D341Med (cell line): ENCODE measurements at regions not wholly inside any gene's neighbourhood (a gene's known extent, or its start where the extent isn't known, plus 50 kb on each side); places are given as distances from the start of the nearest gene placed in this dataset.

Source experiments
- DNase-seq: peaks from one replicate; pipeline ENCODE4 v3.0.0; 2012; ENCODE audit warnings: low spot score

DNA sequence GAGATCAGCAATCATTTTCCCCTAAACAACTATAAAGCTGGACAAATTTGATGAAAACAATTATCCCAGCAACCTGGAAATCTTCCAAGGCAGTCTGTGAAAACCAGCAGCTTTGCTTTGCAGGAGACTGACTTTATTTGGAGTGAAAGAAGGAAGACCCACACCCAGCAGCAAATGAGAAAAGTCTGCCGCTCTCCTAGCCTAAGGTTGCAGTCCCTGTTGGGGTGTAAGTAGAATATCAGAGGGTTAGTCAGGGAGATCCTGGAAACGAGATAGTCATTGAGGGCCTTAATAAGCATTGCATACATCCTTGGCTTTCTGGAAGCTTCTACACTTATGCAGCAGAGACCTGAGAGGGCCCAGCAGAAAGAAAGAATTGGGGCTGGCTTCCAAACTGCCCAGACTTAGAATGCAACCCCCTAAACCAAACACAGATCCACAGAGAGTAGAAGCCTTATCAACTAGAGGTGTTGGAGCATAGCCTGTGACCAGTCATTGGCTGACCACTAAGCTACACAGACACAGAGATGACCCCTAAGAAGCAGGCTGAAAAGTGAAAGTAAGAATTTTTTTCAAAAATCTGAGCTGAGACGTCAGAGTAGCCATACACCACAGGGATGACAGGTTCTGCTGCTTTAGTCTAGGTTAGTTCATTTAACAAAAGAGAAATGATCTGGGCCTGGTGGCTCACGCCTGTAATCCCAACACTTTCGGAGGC lies 98.3 kb downstream of the LYPLAL1 start:
- DNase-seq, result peak; percentile 36

DNA sequence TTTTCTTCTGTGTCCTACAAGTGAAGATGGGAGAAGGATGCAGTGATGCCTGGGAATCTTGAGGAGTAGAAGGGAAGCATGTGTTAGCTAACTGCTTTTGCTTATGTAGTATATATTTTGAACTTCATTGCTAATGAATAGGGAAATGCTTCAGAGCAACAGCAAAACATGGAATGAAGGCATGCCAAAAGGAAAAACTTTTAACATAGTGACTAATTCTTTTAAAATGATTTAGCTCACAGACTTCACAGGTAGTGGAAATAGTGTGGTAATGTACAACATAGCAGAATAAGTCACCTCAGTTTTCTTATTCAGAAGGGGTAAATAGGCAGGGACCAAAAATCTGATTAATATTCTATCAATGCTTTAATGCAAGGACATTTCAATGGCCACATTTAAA lies 95.5 kb downstream of the LYPLAL1 start:
- no peak for DNase-seq

DNA sequence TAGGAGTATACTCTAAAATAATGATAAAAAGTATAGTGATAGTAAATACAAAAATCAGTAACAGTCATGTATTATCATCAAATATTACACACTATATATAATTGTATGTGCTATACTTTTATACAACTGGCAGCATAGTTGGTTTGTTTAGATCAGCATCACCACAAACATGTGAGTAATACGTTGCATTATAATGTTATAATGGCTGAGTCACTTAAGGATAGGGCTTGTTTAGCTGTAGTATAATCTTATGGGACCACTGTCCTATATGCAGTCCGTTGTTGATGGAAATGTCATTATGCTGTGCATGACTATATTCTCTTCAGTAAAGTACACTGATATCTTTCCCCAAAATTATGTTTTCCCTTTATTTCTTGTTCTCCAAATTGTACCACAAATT lies 92.8 kb downstream of the LYPLAL1 start:
- DNase-seq, result no peak

DNA sequence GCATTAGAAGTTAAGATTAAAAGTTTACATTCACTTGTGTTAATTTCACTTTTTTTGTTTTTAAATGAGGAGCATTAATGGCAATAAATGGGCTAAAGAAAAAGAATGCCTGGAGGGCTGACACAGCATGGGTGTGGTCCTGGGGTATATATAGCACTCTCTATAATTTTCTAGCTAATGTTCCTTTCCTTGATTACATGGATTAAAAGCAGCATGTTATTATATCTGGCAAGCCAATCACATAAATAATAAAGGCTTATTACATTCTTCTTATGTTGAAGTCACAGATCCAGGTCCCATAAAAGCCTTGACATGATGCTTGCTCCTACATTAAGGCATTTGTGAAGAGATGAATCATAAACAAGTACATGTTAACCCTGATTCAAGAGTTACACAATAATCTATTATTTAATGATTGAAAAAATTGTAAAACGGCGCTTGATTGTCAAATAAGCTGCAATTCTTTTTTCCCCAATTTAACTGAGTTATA lies 91.4 kb downstream of the LYPLAL1 start:
- DNase-seq, result no peak

DNA sequence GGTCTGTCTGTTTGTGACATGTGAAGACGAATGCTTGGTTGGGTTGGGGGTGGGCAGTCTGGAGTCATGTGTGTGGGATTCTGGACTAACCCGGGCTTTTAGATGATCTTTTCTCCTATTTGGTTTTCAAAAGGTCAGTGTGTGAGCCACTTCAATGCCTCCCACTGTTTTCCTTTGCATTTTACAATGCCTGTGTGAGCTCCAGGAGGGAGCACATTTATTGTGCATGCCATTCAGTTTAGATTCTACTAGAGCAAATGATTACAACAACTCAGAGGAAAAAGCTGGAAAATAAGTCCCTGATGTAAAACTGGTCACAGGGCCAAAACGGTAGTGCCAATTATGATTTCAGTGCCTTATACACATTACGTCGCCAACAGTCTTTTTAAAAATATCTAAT lies 90.9 kb downstream of the LYPLAL1 start:
- no peak for DNase-seq
